8988T (cell line): ENCODE measurements at regions not wholly inside any gene's neighbourhood (a gene's known extent, or its start where the extent isn't known, plus 50 kb on each side); places are given as distances from the start of the nearest gene placed in this dataset.

Source experiments
- DNase-seq: peaks from one replicate; pipeline ENCODE4 v3.0.0; 2011

- DNase-seq, result no peak
Measured at GRCh38 chrX:39527025-39527424, 570.7 kb downstream of the BCOR start.

- DNase-seq, result no peak
Measured at GRCh38 chrX:39528161-39528916, 569.4 kb downstream of the BCOR start.

GRCh38 chrX:39532761-39533160 is 565.0 kb downstream of the BCOR start:
- DNase-seq, result no peak

GRCh38 chrX:39534949-39535348 is 562.8 kb downstream of the BCOR start:
- DNase-seq, result no peak

- DNase-seq, result no peak
Measured at GRCh38 chrX:39536211-39536610, 561.5 kb downstream of the BCOR start.

GRCh38 chrX:39541881-39542280 is 555.9 kb downstream of the BCOR start:
- DNase-seq, result no peak

- DNase-seq, result no peak
Measured at GRCh38 chrX:39542316-39542715, 555.4 kb downstream of the BCOR start.

GRCh38 chrX:39550795-39551361 is 546.9 kb downstream of the BCOR start:
- no peak for DNase-seq

GRCh38 chrX:39551762-39552161 is 546.0 kb downstream of the BCOR start:
- DNase-seq, result no peak

GRCh38 chrX:39555431-39555830 is 542.3 kb downstream of the BCOR start:
- no peak for DNase-seq

GRCh38 chrX:39556056-39556455 is 541.7 kb downstream of the BCOR start:
- DNase-seq, result no peak

GRCh38 chrX:39559229-39559628 is 538.5 kb downstream of the BCOR start:
- no peak for DNase-seq

GRCh38 chrX:39560271-39560670 is 537.5 kb downstream of the BCOR start:
- no peak for DNase-seq

GRCh38 chrX:39563178-39563577 is 534.6 kb downstream of the BCOR start:
- no peak for DNase-seq

- no peak for DNase-seq
Measured at GRCh38 chrX:39564751-39565150, 533.0 kb downstream of the BCOR start.

- DNase-seq, result no peak
Measured at GRCh38 chrX:39574178-39574577, 523.6 kb downstream of the BCOR start.

GRCh38 chrX:39576041-39576872 is 521.5 kb downstream of the BCOR start:
- no peak for DNase-seq

- no peak for DNase-seq
Measured at GRCh38 chrX:39577206-39577984, 520.4 kb downstream of the BCOR start.

GRCh38 chrX:39577985-39578869 is 519.5 kb downstream of the BCOR start:
- no peak for DNase-seq

GRCh38 chrX:39580043-39580442 is 517.7 kb downstream of the BCOR start:
- no peak for DNase-seq

GRCh38 chrX:39581411-39581810 is 516.3 kb downstream of the BCOR start:
- no peak for DNase-seq

GRCh38 chrX:39582091-39582490 is 515.7 kb downstream of the BCOR start:
- no peak for DNase-seq
